ENCODE measurements at regions not wholly inside any gene's neighbourhood (a gene's known extent, or its start where the extent isn't known, plus 50 kb on each side); places are given as distances from the start of the nearest gene placed in this dataset.

DNA sequence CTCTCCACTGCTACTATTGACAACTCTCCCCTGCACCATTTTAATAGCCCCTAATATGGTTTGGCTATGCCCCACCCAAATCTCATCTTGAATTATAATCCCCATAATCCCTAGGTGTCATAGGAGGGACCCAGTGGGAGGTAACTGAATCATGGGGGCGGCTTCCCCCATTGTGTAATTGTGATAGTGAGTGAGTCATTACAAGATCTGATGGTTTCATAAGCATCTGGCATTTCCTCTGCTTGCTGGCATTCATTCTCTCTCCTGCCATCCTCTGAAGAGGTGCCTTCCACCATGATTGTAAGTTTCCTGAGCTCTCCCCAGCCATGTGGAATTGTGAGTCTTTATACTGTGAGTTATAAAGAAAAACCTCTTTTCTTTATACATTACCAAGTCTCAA, 74.1 kb upstream of the TCF21 start (continued):
- TF ChIP-seq HES2 (IDR thresholded peaks at IDR 0.05) (peak; percentile 66; the same call in 1 of the 2 replicates), FOXS1 (CRISPR knock-in tag; IDR thresholded peaks at IDR 0.05) (no peak), E2F6 (IDR thresholded peaks at IDR 0.05; ENCODE audit: borderline replicate concordance, low read depth) (no peak), CEBPB (IDR thresholded peaks at IDR 0.05) (peak; percentile 62 to 77), USF2 (IDR thresholded peaks at IDR 0.05) (no peak), CHD4 (IDR thresholded peaks at IDR 0.05; ENCODE audit: borderline replicate concordance) (no peak), HOXB5 (CRISPR knock-in tag; IDR thresholded peaks at IDR 0.05) (no peak), KDM1A (IDR thresholded peaks at IDR 0.05; ENCODE audit: low read depth) (no peak), JUNB (IDR thresholded peaks at IDR 0.05) (peak; percentile 42; the same call in 1 of the 2 replicates), MYC (IDR thresholded peaks at IDR 0.05; ENCODE audit: borderline replicate concordance, low read length) (no peak), SMC3 (IDR thresholded peaks at IDR 0.05) (no peak), FOSL2 (IDR thresholded peaks at IDR 0.05) (peak; percentile 39), FOSL2 (CRISPR knock-in tag; IDR thresholded peaks at IDR 0.05) (peak; percentile 43), MAZ (IDR thresholded peaks at IDR 0.05; ENCODE audit: borderline replicate concordance, low read depth, low read length) (no peak), NPAS2 (CRISPR knock-in tag; IDR thresholded peaks at IDR 0.05; ENCODE audit: borderline replicate concordance) (no peak), EHF (CRISPR knock-in tag; IDR thresholded peaks at IDR 0.05) (no peak)
- TF ChIP-seq, protein P1, sequence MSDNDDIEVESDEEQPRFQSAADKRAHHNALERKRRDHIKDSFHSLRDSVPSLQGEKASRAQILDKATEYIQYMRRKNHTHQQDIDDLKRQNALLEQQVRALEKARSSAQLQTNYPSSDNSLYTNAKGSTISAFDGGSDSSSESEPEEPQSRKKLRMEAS (IDR thresholded peaks at IDR 0.05), result no peak

DNA sequence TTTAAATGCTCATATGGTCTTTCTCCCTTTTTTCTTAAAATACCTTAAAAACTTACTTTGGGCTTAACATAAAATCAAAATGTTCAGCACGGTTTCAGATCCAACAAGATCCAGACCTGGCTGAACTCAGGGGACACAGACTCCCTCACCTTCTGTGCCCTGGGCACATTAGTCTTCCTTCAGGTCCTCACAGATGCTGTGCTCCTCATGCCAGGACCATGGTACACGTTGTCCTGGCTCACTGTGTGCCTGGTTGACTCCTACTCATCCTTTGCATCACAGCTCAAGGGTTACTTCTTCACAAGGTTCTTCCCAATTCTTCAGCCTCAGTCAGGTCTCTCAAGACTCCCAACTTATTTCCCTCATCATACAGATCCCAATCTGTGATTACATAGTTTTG, 73.6 kb upstream of the TCF21 start:
- CTCF ChIA-PET, result interaction anchor here (2.2 kb wide), 1 partner anchor 22 kb away, joined by 6 read pairs; no protein-coding TSS in a partner anchor
- Histone ChIP-seq H3K4me2 (no peak overlapping the region), H3K27ac (peak overlapping the region; percentile 11 to 75; a peak in 4 of 6 replicates), H3K9me3 (peaks cover 17% of the 10 kb centered on the region), H3K4me3 (no peak overlapping the region), H3K4me1 (peaks cover 9% of the 10 kb centered on the region; the same call in 1 of the 3 replicates)
- no peak for ATAC-seq
- no peak for DNase-seq (ENCODE audit: low read depth in 1 of 2, low spot score in 1 of 2)
- POLR2A ChIA-PET, result no interaction called here
- WGBS (ENCODE audit: missing lambda C conversion rate), result 57% methylated on average over 2 of the region's 2 CpGs
- FAIRE-seq, result no peak
- TF ChIP-seq HOXB13 (CRISPR knock-in tag; IDR thresholded peaks at IDR 0.05; ENCODE audit: low read depth) (no peak), USF2 (IDR thresholded peaks at IDR 0.05) (no peak), RFX5 (IDR thresholded peaks at IDR 0.05) (no peak), CBX8 (IDR thresholded peaks at IDR 0.05) (no peak), MYC (IDR thresholded peaks at IDR 0.05; ENCODE audit: borderline replicate concordance, low read length) (no peak), HOXA7 (CRISPR knock-in tag; IDR thresholded peaks at IDR 0.05) (no peak), CTCF (IDR thresholded peaks at IDR 0.05) (no peak)
- TF ChIP-seq, protein P2, sequence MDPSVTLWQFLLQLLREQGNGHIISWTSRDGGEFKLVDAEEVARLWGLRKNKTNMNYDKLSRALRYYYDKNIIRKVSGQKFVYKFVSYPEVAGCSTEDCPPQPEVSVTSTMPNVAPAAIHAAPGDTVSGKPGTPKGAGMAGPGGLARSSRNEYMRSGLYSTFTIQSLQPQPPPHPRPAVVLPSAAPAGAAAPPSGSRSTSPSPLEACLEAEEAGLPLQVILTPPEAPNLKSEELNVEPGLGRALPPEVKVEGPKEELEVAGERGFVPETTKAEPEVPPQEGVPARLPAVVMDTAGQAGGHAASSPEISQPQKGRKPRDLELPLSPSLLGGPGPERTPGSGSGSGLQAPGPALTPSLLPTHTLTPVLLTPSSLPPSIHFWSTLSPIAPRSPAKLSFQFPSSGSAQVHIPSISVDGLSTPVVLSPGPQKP (IDR thresholded peaks at IDR 0.05; ENCODE audit: low read depth, low read length), result no peak
- TF ChIP-seq, protein P1 (IDR thresholded peaks at IDR 0.05), result no peak
- TF ChIP-seq, protein P3, sequence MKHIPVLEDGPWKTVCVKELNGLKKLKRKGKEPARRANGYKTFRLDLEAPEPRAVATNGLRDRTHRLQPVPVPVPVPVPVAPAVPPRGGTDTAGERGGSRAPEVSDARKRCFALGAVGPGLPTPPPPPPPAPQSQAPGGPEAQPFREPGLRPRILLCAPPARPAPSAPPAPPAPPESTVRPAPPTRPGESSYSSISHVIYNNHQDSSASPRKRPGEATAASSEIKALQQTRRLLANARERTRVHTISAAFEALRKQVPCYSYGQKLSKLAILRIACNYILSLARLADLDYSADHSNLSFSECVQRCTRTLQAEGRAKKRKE (CRISPR knock-in tag; IDR thresholded peaks at IDR 0.05; ENCODE audit: low read depth), result no peak

Data from A549 (cell line).